Caco-2 (cell line): ENCODE measurements at regions not wholly inside any gene's neighbourhood (a gene's known extent, or its start where the extent isn't known, plus 50 kb on each side); places are given as distances from the start of the nearest gene placed in this dataset.

Source experiments
- BruUV-seq: library from RNA; stranded (reverse); fragments of 400-500 nt; replicated peaks from 2 replicates; lab custom pipeline; 2021; lab: Mats Ljungman, UMichigan
- CTCF ChIA-PET: fragments of 300-600 bp; sonication (Branson Sonifier 250); formaldehyde crosslinking; loops from one replicate; lab custom pipeline; 2022; ENCODE audit warnings: antibody characterized with exemption; lab: Charles Lee
- POLR2A ChIA-PET: fragments of 300-600 bp; sonication (Branson Sonifier 250); formaldehyde crosslinking; loops from one replicate; lab custom pipeline; 2022; ENCODE audit warnings: antibody characterized with exemption; lab: Charles Lee
- DNase-seq, 2 experiments: peaks; one replicate each; pipeline versions ENCODE4 v3.0.0 to v3.0.0-alpha.2; 2020 to 2022
- H3K27me3 ChIP-seq: replicated peaks from 2 replicates; pipeline ENCODE4 v1.6.0; 2011; ENCODE audit warnings: low read length; ENCODE audit not compliant: control insufficient read depth, insufficient read depth
- H3K36me3 ChIP-seq: 2 replicates; pipeline ENCODE4 v1.5.1; 2011; ENCODE audit warnings: low read length; ENCODE audit not compliant: control insufficient read depth, insufficient read depth
- H3K4me1 ChIP-seq: fragments of 250-450 bp; sonication (Bioruptor Pico); 2 replicates; pipeline ENCODE4 v1.5.1; 2020; ENCODE audit warnings: mild to moderate bottlenecking
- H3K4me3 ChIP-seq: 2 replicates; pipeline ENCODE4 v1.5.1; 2011; ENCODE audit warnings: low read depth, mild to moderate bottlenecking, control low read depth, low read length
- H3K9me3 ChIP-seq: fragments of 250-450 bp; sonication (Bioruptor Pico); 2 replicates; pipeline ENCODE4 v1.5.1; 2020; ENCODE audit warnings: mild to moderate bottlenecking, moderate library complexity
- H3K27ac Mint-ChIP-seq: one replicate; pipeline ENCODE4 v1.8.0; 2022; ENCODE audit warnings: mixed read lengths; ENCODE audit not compliant: unreplicated experiment
- H3K27me3 Mint-ChIP-seq: one replicate; pipeline ENCODE4 v1.8.0; 2022; ENCODE audit warnings: mixed read lengths; ENCODE audit not compliant: insufficient read depth, unreplicated experiment
- H3K36me3 Mint-ChIP-seq: one replicate; pipeline ENCODE4 v1.8.0; 2022; ENCODE audit warnings: mild to moderate bottlenecking, mixed read lengths; ENCODE audit not compliant: insufficient read depth, unreplicated experiment
- H3K4me1 Mint-ChIP-seq: one replicate; pipeline ENCODE4 v1.8.0; 2022; ENCODE audit warnings: low read depth, mixed read lengths; ENCODE audit not compliant: unreplicated experiment
- H3K4me3 Mint-ChIP-seq: one replicate; pipeline ENCODE4 v1.8.0; 2022; ENCODE audit warnings: mild to moderate bottlenecking, moderate library complexity, mixed read lengths; ENCODE audit not compliant: unreplicated experiment
- H3K9me3 Mint-ChIP-seq: one replicate; pipeline ENCODE4 v1.8.0; 2022; ENCODE audit warnings: mixed read lengths; ENCODE audit not compliant: unreplicated experiment
- CTCF ChIP-seq, 2 experiments: fragments of 200-600 bp in 1 of 2; IDR thresholded peaks; 1 replicate in 1 of 2; 2 replicates in 1 of 2; pipeline versions ENCODE4 v1.5.1 to v1.8.0; 2011 to 2022; ENCODE audit warnings: antibody characterized with exemption in 1 of 2, control low read depth in 1 of 2, inconsistent platforms in 1 of 2, low read depth in 1 of 2, low read length in 1 of 2, mild to moderate bottlenecking in 1 of 2, moderate library complexity in 1 of 2; ENCODE audit not compliant: insufficient read depth in 1 of 2, severe bottlenecking in 1 of 2, unreplicated experiment in 1 of 2
- intact Hi-C: fragments of 100-400 bp; cut with micrococcal nuclease; formaldehyde crosslinking; loops from one replicate; pipeline ENCODE4 v1.10.0; 2022; ENCODE audit not compliant: unreplicated experiment

- no peak for DNase-seq
- H3K4me1 ChIP-seq, result no peaks in the 10 kb centered on the region
- H3K4me1 Mint-ChIP-seq, result no peaks in the 10 kb centered on the region
- no peak for TF ChIP-seq CTCF (IDR thresholded peaks at IDR 0.05; ENCODE audit: insufficient read depth in 1 of 2, low read depth in 1 of 2, low read length in 1 of 2, severe bottlenecking in 1 of 2, unreplicated experiment in 1 of 2)
- no peak overlapping the region for H3K4me3 Mint-ChIP-seq
- H3K27me3 ChIP-seq, result no peaks in the 10 kb centered on the region
- ChIA-PET CTCF (no interaction called here), POLR2A (no interaction called here)
- no peak overlapping the region for H3K27ac Mint-ChIP-seq
- intact Hi-C loops, result no loop called here
- H3K36me3 Mint-ChIP-seq, result no peaks in the 10 kb centered on the region
- no peaks in the 10 kb centered on the region for H3K36me3 ChIP-seq
- no peaks in the 10 kb centered on the region for H3K9me3 Mint-ChIP-seq
- H3K27me3 Mint-ChIP-seq, result no peaks in the 10 kb centered on the region
- H3K9me3 ChIP-seq, result no peaks in the 10 kb centered on the region
- no peak overlapping the region for H3K4me3 ChIP-seq
- BruUV-seq, result no TSS peak
Observed at GRCh38 chr5:13029211-13029610, 915.3 kb downstream of the DNAH5 start.

- TF ChIP-seq CTCF (IDR thresholded peaks at IDR 0.05; ENCODE audit: insufficient read depth in 1 of 2, low read depth in 1 of 2, low read length in 1 of 2, severe bottlenecking in 1 of 2, unreplicated experiment in 1 of 2), result no peak
- BruUV-seq, result no TSS peak
Observed at GRCh38 chr5:13027874-13028273, 916.6 kb downstream of the DNAH5 start.

GRCh38 chr5:13019729-13020128 lies 924.8 kb downstream of the DNAH5 start:
- H3K36me3 ChIP-seq, result no peaks in the 10 kb centered on the region
- Mint-ChIP-seq H3K36me3 (no peaks in the 10 kb centered on the region), H3K9me3 (no peaks in the 10 kb centered on the region), H3K27me3 (peaks cover 2% of the 10 kb centered on the region), H3K4me3 (no peak overlapping the region), H3K4me1 (no peaks in the 10 kb centered on the region), H3K27ac (no peak overlapping the region)
- POLR2A ChIA-PET, result no interaction called here
- no peaks in the 10 kb centered on the region for H3K4me1 ChIP-seq
- no peak for TF ChIP-seq CTCF (IDR thresholded peaks at IDR 0.05; ENCODE audit: insufficient read depth in 1 of 2, low read depth in 1 of 2, low read length in 1 of 2, severe bottlenecking in 1 of 2, unreplicated experiment in 1 of 2)
- intact Hi-C loops, result no loop called here
- CTCF ChIA-PET, result no interaction called here
- DNase-seq, result no peak
- H3K9me3 ChIP-seq, result no peaks in the 10 kb centered on the region
- BruUV-seq, result no TSS peak
- no peak overlapping the region for H3K4me3 ChIP-seq
- H3K27me3 ChIP-seq, result no peaks in the 10 kb centered on the region

More at GRCh38 chr5:13027874-13028273, 916.6 kb downstream of the DNAH5 start:
- no peak for DNase-seq
- no peaks in the 10 kb centered on the region for H3K4me1 ChIP-seq
- intact Hi-C loops, result no loop called here
- H3K36me3 ChIP-seq, result no peaks in the 10 kb centered on the region
- Mint-ChIP-seq H3K9me3 (no peaks in the 10 kb centered on the region), H3K4me1 (no peaks in the 10 kb centered on the region), H3K36me3 (no peaks in the 10 kb centered on the region), H3K27me3 (no peaks in the 10 kb centered on the region), H3K4me3 (no peak overlapping the region), H3K27ac (no peak overlapping the region)
- CTCF ChIA-PET, result no interaction called here
- POLR2A ChIA-PET, result no interaction called here
- H3K27me3 ChIP-seq, result no peaks in the 10 kb centered on the region
- no peak overlapping the region for H3K4me3 ChIP-seq
- no peaks in the 10 kb centered on the region for H3K9me3 ChIP-seq
